Nephron progenitor cell (in vitro differentiated cells): ENCODE measurements at regions not wholly inside any gene's neighbourhood (a gene's known extent, or its start where the extent isn't known, plus 50 kb on each side); places are given as distances from the start of the nearest gene placed in this dataset.

Experiments used
- DNase-seq: peaks from one replicate; pipeline ENCODE4 v3.0.0; 2021
- H3K27ac Mint-ChIP-seq: 2 replicates; pipeline ENCODE4 v1.8.0; 2021; ENCODE audit warnings: mild to moderate bottlenecking, moderate library complexity, mixed read lengths
- H3K27me3 Mint-ChIP-seq: 2 replicates; pipeline ENCODE4 v1.8.0; 2021; ENCODE audit warnings: mild to moderate bottlenecking, low read depth, mixed read lengths; ENCODE audit not compliant: poor library complexity
- H3K36me3 Mint-ChIP-seq: 2 replicates; pipeline ENCODE4 v1.8.0; 2021; ENCODE audit warnings: low read depth, mixed read lengths
- H3K4me1 Mint-ChIP-seq: 2 replicates; pipeline ENCODE4 v1.8.0; 2021; ENCODE audit warnings: mixed read lengths
- H3K4me3 Mint-ChIP-seq: 2 replicates; pipeline ENCODE4 v1.8.0; 2021; ENCODE audit warnings: mild to moderate bottlenecking, moderate library complexity, mixed read lengths
- H3K9me3 Mint-ChIP-seq: 2 replicates; pipeline ENCODE4 v1.8.0; 2021; ENCODE audit warnings: mild to moderate bottlenecking, moderate library complexity, mixed read lengths
- TF ChIP-seq, protein P1 (sequence below): fragments of 200-600 bp; sonication (generic); IDR thresholded peaks from 2 replicates; pipeline ENCODE4 v1.5.0; 2021; ENCODE audit warnings: antibody characterized with exemption

GRCh38 chr1:199311478-199312262, 672.8 kb downstream of the PTPRC start:
- TF ChIP-seq, protein P1, sequence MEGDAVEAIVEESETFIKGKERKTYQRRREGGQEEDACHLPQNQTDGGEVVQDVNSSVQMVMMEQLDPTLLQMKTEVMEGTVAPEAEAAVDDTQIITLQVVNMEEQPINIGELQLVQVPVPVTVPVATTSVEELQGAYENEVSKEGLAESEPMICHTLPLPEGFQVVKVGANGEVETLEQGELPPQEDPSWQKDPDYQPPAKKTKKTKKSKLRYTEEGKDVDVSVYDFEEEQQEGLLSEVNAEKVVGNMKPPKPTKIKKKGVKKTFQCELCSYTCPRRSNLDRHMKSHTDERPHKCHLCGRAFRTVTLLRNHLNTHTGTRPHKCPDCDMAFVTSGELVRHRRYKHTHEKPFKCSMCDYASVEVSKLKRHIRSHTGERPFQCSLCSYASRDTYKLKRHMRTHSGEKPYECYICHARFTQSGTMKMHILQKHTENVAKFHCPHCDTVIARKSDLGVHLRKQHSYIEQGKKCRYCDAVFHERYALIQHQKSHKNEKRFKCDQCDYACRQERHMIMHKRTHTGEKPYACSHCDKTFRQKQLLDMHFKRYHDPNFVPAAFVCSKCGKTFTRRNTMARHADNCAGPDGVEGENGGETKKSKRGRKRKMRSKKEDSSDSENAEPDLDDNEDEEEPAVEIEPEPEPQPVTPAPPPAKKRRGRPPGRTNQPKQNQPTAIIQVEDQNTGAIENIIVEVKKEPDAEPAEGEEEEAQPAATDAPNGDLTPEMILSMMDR: no peak
- H3K9me3 Mint-ChIP-seq: no peaks in the 10 kb centered on the region
- no peaks in the 10 kb centered on the region for H3K27me3 Mint-ChIP-seq
- DNase-seq: no peak
- H3K36me3 Mint-ChIP-seq: no peaks in the 10 kb centered on the region
- peaks cover 18% of the 10 kb centered on the region for H3K4me1 Mint-ChIP-seq
- H3K27ac Mint-ChIP-seq: no peak overlapping the region
- no peak overlapping the region for H3K4me3 Mint-ChIP-seq

DNA sequence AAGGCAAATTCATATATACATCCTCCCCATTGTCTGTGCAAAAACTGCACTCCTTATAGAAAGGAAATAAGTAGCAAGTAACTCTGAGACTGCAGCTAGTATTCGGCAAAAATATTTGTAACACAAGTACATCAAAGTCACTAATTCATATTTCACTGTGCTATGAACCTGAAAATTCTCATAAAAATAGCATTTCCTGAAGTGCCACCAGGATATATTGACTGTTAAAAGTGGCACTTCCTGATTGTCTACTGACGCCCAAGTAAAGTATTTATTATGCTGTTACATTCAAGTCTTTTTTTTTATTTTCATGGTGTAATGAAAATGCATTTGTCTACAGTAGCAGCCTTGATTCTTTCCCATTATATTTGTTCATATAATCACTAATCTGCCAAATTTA, 673.8 kb downstream of the PTPRC start:
- TF ChIP-seq, protein P1: no peak
- no peak overlapping the region for H3K4me3 Mint-ChIP-seq
- H3K27ac Mint-ChIP-seq: no peak overlapping the region
- H3K9me3 Mint-ChIP-seq: no peaks in the 10 kb centered on the region
- H3K4me1 Mint-ChIP-seq: peaks cover 18% of the 10 kb centered on the region
- DNase-seq: no peak
- H3K36me3 Mint-ChIP-seq: no peaks in the 10 kb centered on the region
- H3K27me3 Mint-ChIP-seq: no peaks in the 10 kb centered on the region

DNA sequence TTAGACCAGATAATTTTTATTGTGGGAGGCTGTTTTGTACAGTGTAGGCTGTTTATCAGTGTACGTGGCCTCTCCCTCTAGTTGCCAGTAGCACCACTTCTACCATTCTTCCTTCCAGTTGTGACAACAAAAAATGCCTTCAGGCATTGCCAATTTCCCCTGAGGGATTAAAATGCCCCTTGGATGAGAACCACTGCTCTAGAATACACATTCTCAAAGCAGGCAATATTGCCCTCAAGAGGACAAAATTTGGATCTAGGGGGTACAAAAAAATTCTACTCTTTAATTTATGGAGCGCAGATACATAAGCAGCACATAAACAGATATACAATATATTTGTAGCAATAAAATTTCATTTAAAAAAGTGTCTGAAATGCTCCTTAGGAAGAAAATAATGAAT, 674.6 kb downstream of the PTPRC start:
- TF ChIP-seq, protein P1: no peak
- no peak for DNase-seq
- no peaks in the 10 kb centered on the region for H3K27me3 Mint-ChIP-seq
- H3K9me3 Mint-ChIP-seq: no peaks in the 10 kb centered on the region
- peaks cover 18% of the 10 kb centered on the region for H3K4me1 Mint-ChIP-seq
- no peak overlapping the region for H3K4me3 Mint-ChIP-seq
- H3K36me3 Mint-ChIP-seq: no peaks in the 10 kb centered on the region
- no peak overlapping the region for H3K27ac Mint-ChIP-seq

- Mint-ChIP-seq H3K36me3 (no peaks in the 10 kb centered on the region), H3K4me1 (no peaks in the 10 kb centered on the region), H3K27me3 (no peaks in the 10 kb centered on the region), H3K9me3 (no peaks in the 10 kb centered on the region), H3K27ac (no peak overlapping the region), H3K4me3 (no peak overlapping the region)
- TF ChIP-seq, protein P1: no peak
- no peak for DNase-seq
Observed at GRCh38 chr1:199319341-199319740, 680.5 kb downstream of the PTPRC start.

DNA sequence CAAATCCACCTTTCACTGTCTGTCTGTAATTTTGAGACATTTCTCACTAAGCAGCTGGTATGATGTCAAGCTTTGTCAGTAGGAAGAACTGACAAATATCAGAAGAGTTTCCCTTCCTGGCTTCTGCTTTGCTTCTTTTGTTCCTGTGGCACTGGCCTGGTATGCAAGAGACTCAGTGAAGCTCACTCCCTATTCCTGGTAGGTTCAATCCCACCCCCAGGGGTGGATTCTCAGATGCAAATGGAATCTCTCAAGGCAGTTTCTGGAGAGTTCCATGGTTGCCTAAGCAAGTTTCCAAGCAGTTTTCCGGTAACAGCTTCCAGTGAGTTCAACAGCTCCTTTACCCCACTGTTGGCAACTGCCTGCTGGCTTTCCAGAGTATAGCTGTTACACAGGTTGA, 683.4 kb downstream of the PTPRC start:
- Mint-ChIP-seq H3K27ac (peak overlapping the region; percentile 38), H3K27me3 (no peaks in the 10 kb centered on the region), H3K4me1 (no peaks in the 10 kb centered on the region), H3K9me3 (peaks cover 21% of the 10 kb centered on the region), H3K36me3 (no peaks in the 10 kb centered on the region), H3K4me3 (no peak overlapping the region)
- DNase-seq: no peak
- TF ChIP-seq, protein P1: no peak

- no peak for DNase-seq
- Mint-ChIP-seq H3K27me3 (no peaks in the 10 kb centered on the region), H3K36me3 (no peaks in the 10 kb centered on the region), H3K27ac (no peak overlapping the region), H3K4me1 (no peaks in the 10 kb centered on the region), H3K4me3 (no peak overlapping the region), H3K9me3 (peaks cover 1% of the 10 kb centered on the region)
- TF ChIP-seq, protein P1: no peak
Observed at GRCh38 chr1:199333180-199333579, 694.3 kb upstream of the NR5A2 start.
